ENCODE measurements at regions not wholly inside any gene's neighbourhood (a gene's known extent, or its start where the extent isn't known, plus 50 kb on each side); places are given as distances from the start of the nearest gene placed in this dataset.

GRCh38 chr2:217412277-217412676 lies 552.4 kb upstream of the TNP1 start:
- Histone ChIP-seq H3K4me3 (ENCODE audit: low read depth in 2 of 2, low read length in 1 of 2) (no peak overlapping the region), H3K9ac (no peak overlapping the region), H3K27ac (ENCODE audit: low read depth in 2 of 2, low read length in 1 of 2) (peak overlapping the region in 1 of 2 experiments; percentile 76; a peak in 3 of 4 replicates), H3F3A (replicated peaks; ENCODE audit: insufficient read depth) (peaks cover 12% of the 10 kb centered on the region), H3K4me2 (peak overlapping the region; percentile 43; the same call in 1 of the 2 replicates), H2AFZ (ENCODE audit: low read depth) (peak overlapping the region; percentile 67; the same call in 1 of the 2 replicates), H3K36me3 (replicated peaks in 1 of 2; ENCODE audit: control insufficient read depth in 1 of 2, insufficient read depth in 2 of 2, low read length in 1 of 2) (no peaks in the 10 kb centered on the region), H3K9me2 (no peaks in the 10 kb centered on the region), H3K9me3 (no peaks in the 10 kb centered on the region), H3K27me3 (ENCODE audit: insufficient read depth) (no peaks in the 10 kb centered on the region), H3K79me2 (ENCODE audit: insufficient read depth) (no peaks in the 10 kb centered on the region), H4K20me1 (ENCODE audit: insufficient read depth) (no peaks in the 10 kb centered on the region), H3K4me1 (ENCODE audit: control insufficient read depth in 1 of 2, insufficient read depth in 2 of 2, low read depth in 1 of 2, low read length in 1 of 2) (peaks cover 2 to 25% of the 10 kb centered on the region in 2 experiments; a peak in 2 of 4 replicates)
- ChIA-PET POLR2A (no interaction called here), CTCF (no interaction called here)
- DNase-seq: no peak
- TF ChIP-seq USF2 (IDR thresholded peaks at IDR 0.05; ENCODE audit: borderline replicate concordance, low read depth, low read length) (no peak), MEF2A (IDR thresholded peaks at IDR 0.05; ENCODE audit: borderline replicate concordance, low read depth) (no peak), USF1 (IDR thresholded peaks at IDR 0.05; ENCODE audit: borderline replicate concordance, low read depth) (no peak), SIN3A (IDR thresholded peaks at IDR 0.05; ENCODE audit: borderline replicate concordance, low read depth, low read length) (no peak), SMC3 (IDR thresholded peaks at IDR 0.05; ENCODE audit: low read depth, low read length) (no peak), PBX3 (IDR thresholded peaks at IDR 0.05) (no peak), FOSL2 (IDR thresholded peaks at IDR 0.05; ENCODE audit: borderline replicate concordance, low read depth) (no peak), RCOR1 (IDR thresholded peaks at IDR 0.05; ENCODE audit: low read length) (no peak), GABPA (IDR thresholded peaks at IDR 0.05; ENCODE audit: low read depth) (no peak), MXI1 (IDR thresholded peaks at IDR 0.05; ENCODE audit: low read depth, low read length) (no peak)

GRCh38 chr2:217410681-217410960 lies 550.8 kb upstream of the TNP1 start:
- no peak overlapping the region for H3K9ac ChIP-seq
- no peaks in the 10 kb centered on the region for H3K36me3 ChIP-seq (replicated peaks in 1 of 2; ENCODE audit: control insufficient read depth in 1 of 2, insufficient read depth in 2 of 2, low read length in 1 of 2)
- peak overlapping the region; percentile 40; the same call in 1 of the 2 replicates for H2AFZ ChIP-seq (ENCODE audit: low read depth)
- DNase-seq: no peak
- no peak for TF ChIP-seq TAF1 (IDR thresholded peaks at IDR 0.05; ENCODE audit: borderline replicate concordance, low read depth, low read length)
- no peak for TF ChIP-seq MAX (IDR thresholded peaks at IDR 0.05; ENCODE audit: low read depth)
- TF ChIP-seq USF2 (IDR thresholded peaks at IDR 0.05; ENCODE audit: borderline replicate concordance, low read depth, low read length): no peak
- no peak for TF ChIP-seq GABPA (IDR thresholded peaks at IDR 0.05; ENCODE audit: low read depth)
- no peak for TF ChIP-seq FOXM1 (IDR thresholded peaks at IDR 0.05; ENCODE audit: low read depth)
- no peak for TF ChIP-seq SMC3 (IDR thresholded peaks at IDR 0.05; ENCODE audit: low read depth, low read length)
- no peak for TF ChIP-seq NRF1 (IDR thresholded peaks at IDR 0.05; ENCODE audit: low read depth, low read length)
- no peak for TF ChIP-seq MXI1 (IDR thresholded peaks at IDR 0.05; ENCODE audit: low read depth, low read length)
- TF ChIP-seq FOSL2 (IDR thresholded peaks at IDR 0.05; ENCODE audit: borderline replicate concordance, low read depth): no peak
- no peak for TF ChIP-seq CTCF (IDR thresholded peaks at IDR 0.05)
- no peaks in the 10 kb centered on the region for H3K27me3 ChIP-seq (ENCODE audit: insufficient read depth)
- no peaks in the 10 kb centered on the region for H4K20me1 ChIP-seq (ENCODE audit: insufficient read depth)
- H3K4me3 ChIP-seq (ENCODE audit: low read depth in 2 of 2, low read length in 1 of 2): no peak overlapping the region
- H3K4me2 ChIP-seq: no peak overlapping the region
- WGBS (ENCODE audit: low lambda C conversion rate): 52% methylated on average over 2 of the region's 2 CpGs
- no peaks in the 10 kb centered on the region for H3K9me3 ChIP-seq
- H3K79me2 ChIP-seq (ENCODE audit: insufficient read depth): no peaks in the 10 kb centered on the region
- CTCF ChIA-PET: no interaction called here
- peaks cover 12% of the 10 kb centered on the region for H3F3A ChIP-seq (replicated peaks; ENCODE audit: insufficient read depth)
- peaks cover 2 to 22% of the 10 kb centered on the region in 2 experiments; a peak in 2 of 4 replicates for H3K4me1 ChIP-seq (ENCODE audit: control insufficient read depth in 1 of 2, insufficient read depth in 2 of 2, low read depth in 1 of 2, low read length in 1 of 2)
- no peak overlapping the region for H3K27ac ChIP-seq (ENCODE audit: low read depth in 2 of 2, low read length in 1 of 2)
- H3K9me2 ChIP-seq: no peaks in the 10 kb centered on the region
- POLR2A ChIA-PET: no interaction called here
